ENCODE measurements at regions not wholly inside any gene's neighbourhood (a gene's known extent, or its start where the extent isn't known, plus 50 kb on each side); places are given as distances from the start of the nearest gene placed in this dataset.

GRCh38 chr10:25811052-25811685, 122.9 kb upstream of the MYO3A start:
- Histone ChIP-seq H3K36me3 (no peaks in the 10 kb centered on the region), H3K4me1 (no peaks in the 10 kb centered on the region), H3K4me3 (no peak overlapping the region), H3K9me3 (no peaks in the 10 kb centered on the region), H3K27ac (no peak overlapping the region), H3K27me3 (no peaks in the 10 kb centered on the region)
- DNase-seq, result no peak
- intact Hi-C loops (cut with DNase I), result no loop called here
- WGBS, 2 donors, result 60 to 66% methylated on average over 5 of the region's 5 CpGs
- TF ChIP-seq CTCF (IDR thresholded peaks at IDR 0.05) (no peak), POLR2A (IDR thresholded peaks at IDR 0.05) (no peak)

- WGBS, 2 donors, result 49 to 68% methylated on average over 3 of the region's 3 CpGs
- H3K27me3 ChIP-seq, result no peaks in the 10 kb centered on the region
- no peak for DNase-seq
- intact Hi-C loops (cut with DNase I), result no loop called here
- H3K27ac ChIP-seq, result no peak overlapping the region
- no peaks in the 10 kb centered on the region for H3K4me1 ChIP-seq
- H3K4me3 ChIP-seq, result no peak overlapping the region
- no peaks in the 10 kb centered on the region for H3K9me3 ChIP-seq
- TF ChIP-seq POLR2A (IDR thresholded peaks at IDR 0.05) (no peak), CTCF (IDR thresholded peaks at IDR 0.05) (no peak)
- H3K36me3 ChIP-seq, result no peaks in the 10 kb centered on the region
Observed at GRCh38 chr10:25813511-25813910, 120.5 kb upstream of the MYO3A start.

GRCh38 chr10:25815236-25815635, 118.8 kb upstream of the MYO3A start:
- TF ChIP-seq CTCF (IDR thresholded peaks at IDR 0.05) (no peak), POLR2A (IDR thresholded peaks at IDR 0.05) (no peak)
- H3K9me3 ChIP-seq, result no peaks in the 10 kb centered on the region
- H3K27ac ChIP-seq, result no peak overlapping the region
- no peaks in the 10 kb centered on the region for H3K36me3 ChIP-seq
- no peaks in the 10 kb centered on the region for H3K4me1 ChIP-seq
- intact Hi-C loops (cut with DNase I), result no loop called here
- DNase-seq, result no peak
- H3K4me3 ChIP-seq, result no peak overlapping the region
- H3K27me3 ChIP-seq, result no peaks in the 10 kb centered on the region
- WGBS, 2 donors, result 37 to 56% methylated on average over 1 of the region's 1 CpG

GRCh38 chr10:25815999-25816768, 117.8 kb upstream of the MYO3A start:
- H3K4me1 ChIP-seq, result no peaks in the 10 kb centered on the region
- WGBS, 2 donors, result 42 to 44% methylated on average over 8 of the region's 8 CpGs
- no peak overlapping the region for H3K4me3 ChIP-seq
- TF ChIP-seq POLR2A (IDR thresholded peaks at IDR 0.05) (no peak), CTCF (IDR thresholded peaks at IDR 0.05) (no peak)
- no peaks in the 10 kb centered on the region for H3K36me3 ChIP-seq
- DNase-seq, result no peak
- no peaks in the 10 kb centered on the region for H3K27me3 ChIP-seq
- H3K27ac ChIP-seq, result no peak overlapping the region
- intact Hi-C loops (cut with DNase I), result no loop called here
- H3K9me3 ChIP-seq, result no peaks in the 10 kb centered on the region

- no peak for TF ChIP-seq CTCF (IDR thresholded peaks at IDR 0.05)
- intact Hi-C loops (cut with DNase I), result no loop called here
- WGBS, 2 donors, result 87 to 90% methylated on average over 1 of the region's 1 CpG
- H3K9me3 ChIP-seq, result no peaks in the 10 kb centered on the region
- no peak overlapping the region for H3K27ac ChIP-seq
- no peak for DNase-seq
- H3K36me3 ChIP-seq, result no peaks in the 10 kb centered on the region
- no peak overlapping the region for H3K4me3 ChIP-seq
- no peaks in the 10 kb centered on the region for H3K4me1 ChIP-seq
- H3K27me3 ChIP-seq, result no peaks in the 10 kb centered on the region
Observed at GRCh38 chr10:25817200-25817599, 116.8 kb upstream of the MYO3A start.
